H54 (cell line): ENCODE measurements at regions not wholly inside any gene's neighbourhood (a gene's known extent, or its start where the extent isn't known, plus 50 kb on each side); places are given as distances from the start of the nearest gene placed in this dataset.

Experiments
- DNase-seq: peaks from one replicate; pipeline ENCODE4 v3.0.0; 2011; ENCODE audit warnings: low spot score, mixed read lengths; ENCODE audit not compliant: insufficient read length
- FAIRE-seq: peaks from 3 replicates; lab custom pipeline; 2011; peaks lifted over from hg19 to GRCh38; lab: Jason Lieb, UNC
- POLR2A ChIP-seq: IDR thresholded peaks from 2 replicates; pipeline ENCODE4 v1.6.1; 2011; ENCODE audit warnings: low read depth, mild to moderate bottlenecking, low read length

- FAIRE-seq (no peak), DNase-seq (no peak)
Measured at GRCh38 chr10:29845166-29845565, 210.4 kb upstream of the SVIL start.

GRCh38 chr10:29843143-29843542 lies 208.4 kb upstream of the SVIL start:
- no peak for DNase-seq
- TF ChIP-seq POLR2A: no peak
- FAIRE-seq: no peak

More at GRCh38 chr10:29845166-29845565, 210.4 kb upstream of the SVIL start:
- TF ChIP-seq POLR2A: no peak

- DNase-seq (no peak), FAIRE-seq (no peak)
- no peak for TF ChIP-seq POLR2A
Measured at GRCh38 chr10:29841724-29842649, 207.2 kb upstream of the SVIL start.

DNA sequence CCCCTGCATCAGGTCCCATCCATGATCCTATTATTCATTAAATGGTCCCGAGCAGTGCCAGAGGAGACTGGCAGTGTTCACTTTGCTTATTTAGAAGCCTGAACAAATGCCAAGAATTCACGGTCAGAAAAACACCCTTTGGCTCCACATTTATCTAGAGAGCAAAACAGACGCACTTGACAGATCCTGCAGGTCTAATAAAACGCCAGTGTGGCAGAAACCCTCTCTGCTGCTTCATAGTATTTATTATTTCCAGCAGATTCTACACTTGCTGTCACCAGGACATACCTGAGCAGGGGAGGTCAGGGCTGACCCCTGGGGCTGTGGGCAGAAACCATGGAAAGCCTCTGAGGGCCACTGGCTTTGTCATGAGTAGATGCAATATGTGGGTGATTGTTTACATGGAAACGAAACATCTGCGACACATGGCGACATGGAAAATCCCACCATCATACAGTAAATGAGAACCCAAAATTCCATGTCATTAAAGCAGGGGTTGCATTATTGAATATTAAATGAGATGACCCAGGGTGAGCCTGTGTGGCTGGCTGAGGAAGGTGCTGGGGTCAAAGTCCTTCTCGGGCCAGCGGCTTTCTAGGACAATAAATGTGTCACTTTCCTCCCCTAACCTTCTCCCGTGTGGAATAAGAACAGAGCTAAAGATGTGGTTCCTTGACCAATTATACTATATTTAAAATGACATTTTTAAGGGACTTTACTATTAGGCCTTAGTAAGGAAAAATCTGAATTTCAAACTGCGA lies 205.9 kb upstream of the SVIL start:
- DNase-seq: no peak
- FAIRE-seq: no peak
- no peak for TF ChIP-seq POLR2A

GRCh38 chr10:29839826-29840515 lies 205.2 kb upstream of the SVIL start:
- DNase-seq (no peak), FAIRE-seq (no peak)

DNA sequence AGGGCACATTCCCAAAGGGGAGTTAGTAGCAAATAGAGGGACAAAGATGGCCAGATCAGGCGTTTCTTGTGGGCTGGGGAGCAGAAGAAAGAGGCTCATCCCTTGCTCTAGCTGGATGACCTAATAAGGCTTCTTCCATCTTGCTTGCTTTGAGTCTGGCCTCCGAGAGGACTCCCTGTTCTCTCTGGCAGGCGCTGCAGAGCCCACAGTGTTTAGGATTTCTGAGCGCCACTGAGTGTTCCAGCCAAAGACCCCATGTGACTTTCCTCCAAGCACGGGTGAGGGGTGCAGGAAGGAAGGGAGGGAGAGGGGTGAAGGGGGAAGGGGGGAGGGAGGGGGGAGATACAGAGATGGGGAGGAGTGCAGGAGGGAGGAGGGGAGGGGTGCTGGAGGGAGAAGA lies 203.8 kb upstream of the SVIL start:
- FAIRE-seq (no peak), DNase-seq (no peak)
- TF ChIP-seq POLR2A: no peak

More at GRCh38 chr10:29839826-29840515, 205.2 kb upstream of the SVIL start:
- no peak for TF ChIP-seq POLR2A

DNA sequence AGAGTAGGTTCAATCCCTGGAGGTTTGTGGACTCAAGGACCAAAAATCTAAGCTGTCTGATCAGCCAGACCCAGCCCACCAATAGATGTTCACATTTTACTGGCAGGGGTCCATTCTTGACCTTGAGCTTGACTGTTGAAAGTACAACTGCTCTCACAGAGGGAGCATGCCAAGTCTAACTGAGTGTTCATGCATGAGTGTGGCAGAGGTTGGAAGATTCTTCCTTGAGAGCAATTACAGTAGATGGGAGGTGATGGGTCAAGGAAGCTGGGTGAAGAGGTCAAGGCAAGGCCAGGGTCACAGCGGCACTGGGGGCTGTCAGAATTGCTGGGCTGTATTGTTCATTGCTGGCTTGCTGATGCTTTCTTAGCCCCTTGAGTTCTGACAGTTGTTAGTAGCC lies 202.8 kb upstream of the SVIL start:
- no peak for TF ChIP-seq POLR2A
- FAIRE-seq: no peak
- DNase-seq: no peak

GRCh38 chr10:29836396-29836795 lies 201.6 kb upstream of the SVIL start:
- TF ChIP-seq POLR2A: no peak
- FAIRE-seq: no peak

DNA sequence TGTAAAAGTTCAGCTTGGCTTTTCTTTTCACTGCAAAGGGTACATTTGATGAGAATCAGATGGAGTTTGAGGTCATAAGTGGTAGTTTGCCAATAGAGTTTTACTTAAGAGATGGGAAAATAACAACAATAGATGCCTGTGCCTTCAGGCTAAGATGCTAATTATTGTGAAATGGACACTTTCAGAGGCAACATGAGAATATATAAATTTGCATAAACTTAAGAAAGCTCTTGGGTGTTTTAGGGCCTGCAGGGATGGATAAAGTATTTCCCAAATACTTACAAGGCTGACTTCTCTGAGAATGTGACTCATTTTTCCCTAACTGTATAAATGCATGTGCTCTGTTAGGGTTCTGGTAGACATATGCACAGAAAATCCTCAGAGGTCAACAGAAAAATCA lies 200.3 kb upstream of the SVIL start:
- FAIRE-seq (no peak), DNase-seq (no peak)
- no peak for TF ChIP-seq POLR2A

More at GRCh38 chr10:29836396-29836795, 201.6 kb upstream of the SVIL start:
- DNase-seq: no peak

DNA sequence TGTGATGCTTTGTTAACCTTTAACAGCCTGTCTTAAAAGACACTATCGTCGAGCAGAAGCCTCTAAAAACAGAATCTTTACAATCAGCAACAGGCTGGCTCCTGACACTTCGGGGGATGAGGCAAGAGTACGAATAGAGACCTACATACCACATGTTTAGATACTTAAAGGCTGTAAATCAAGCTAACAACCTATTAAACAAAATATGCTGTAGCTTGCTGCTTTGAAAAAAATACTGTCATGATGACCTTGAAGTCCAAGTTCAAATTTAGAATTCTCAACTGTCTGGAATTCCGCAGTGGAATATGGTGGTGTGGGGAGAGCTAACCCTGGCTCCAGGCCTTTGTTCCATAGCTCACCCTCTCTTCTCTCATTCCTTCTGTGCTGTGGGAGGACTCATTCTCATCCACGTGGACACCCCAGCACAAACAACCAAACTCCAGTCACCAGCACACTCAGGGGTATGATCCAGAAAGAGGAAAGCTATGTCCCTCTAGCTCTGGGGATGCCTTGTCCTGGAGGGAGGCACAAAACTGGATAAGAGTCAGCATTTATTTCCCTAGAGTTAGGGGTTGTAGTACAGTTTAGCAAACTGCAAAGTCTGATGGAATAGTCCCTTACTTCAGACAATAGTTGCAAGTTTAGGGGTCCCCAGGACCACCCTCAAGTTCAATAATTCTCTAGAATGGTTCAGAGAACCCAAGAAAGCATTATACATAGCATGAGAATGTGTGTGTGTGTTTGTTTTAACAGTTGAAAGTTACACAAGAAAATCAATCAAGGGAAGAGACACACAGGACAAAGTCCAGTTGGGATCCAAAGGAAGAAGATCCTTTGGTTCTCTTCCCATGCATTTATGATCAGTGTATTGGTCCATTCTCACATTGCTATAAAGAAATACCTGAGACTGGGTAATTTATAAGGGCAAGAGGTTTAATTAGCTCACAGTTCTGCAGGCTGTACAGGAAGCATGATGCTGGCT lies 196.1 kb upstream of the SVIL start:
- FAIRE-seq (no peak), DNase-seq (no peak)
- TF ChIP-seq POLR2A: no peak

DNA sequence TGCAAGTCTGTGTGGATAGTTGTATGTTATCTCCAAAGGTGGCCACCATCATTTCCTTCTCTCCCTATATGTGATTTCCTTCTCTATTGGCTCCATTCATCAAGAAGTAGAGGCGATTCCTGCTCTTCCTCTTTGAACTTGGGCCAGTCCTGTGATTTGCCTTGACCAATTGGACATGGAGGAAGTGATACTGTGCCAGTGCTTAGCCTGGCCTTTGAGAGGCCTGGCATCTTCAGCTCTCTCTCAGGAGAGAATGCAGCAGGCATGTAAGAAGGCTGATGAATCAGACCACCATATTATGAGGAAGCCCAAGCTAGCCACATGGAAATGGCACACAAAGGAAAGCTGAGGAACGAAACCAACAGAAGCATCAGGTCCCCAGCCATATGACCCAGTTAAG lies 195.0 kb upstream of the SVIL start:
- DNase-seq: no peak
- FAIRE-seq: no peak
- no peak for TF ChIP-seq POLR2A

DNA sequence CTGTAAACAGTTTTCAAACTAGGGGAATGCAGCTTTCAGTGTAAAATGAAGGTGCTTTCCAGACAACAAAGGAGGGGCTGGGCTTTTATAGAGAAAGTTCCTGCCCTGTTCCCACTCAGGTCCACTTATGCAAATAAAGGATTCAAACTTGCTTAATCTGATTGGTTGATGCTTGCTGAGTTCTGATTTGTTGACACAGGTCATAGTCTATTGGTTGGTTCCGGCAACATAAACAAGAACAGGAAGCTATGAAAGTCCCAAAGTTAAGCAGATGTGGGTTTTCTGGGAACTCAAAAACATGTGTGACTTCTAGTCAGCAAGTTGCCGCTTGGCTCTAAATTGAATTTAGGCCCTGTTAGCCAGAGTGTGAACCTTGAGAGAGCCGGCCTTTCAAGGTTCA lies 194.2 kb upstream of the SVIL start:
- FAIRE-seq: no peak
- no peak for DNase-seq

More for the DNA sequence above, 194.2 kb upstream of the SVIL start:
- no peak for TF ChIP-seq POLR2A
